GM11168 (cell line): ENCODE measurements at regions not wholly inside any gene's neighbourhood (a gene's known extent, or its start where the extent isn't known, plus 50 kb on each side); places are given as distances from the start of the nearest gene placed in this dataset.
"Not testable (repeated sequence)": the region's sequence is repeated elsewhere in the genome, so short reads cannot be mapped to it uniquely, and the experiment has no call there.

Source experiments
- in situ Hi-C: fragments of 300-500 bp; cut with MboI; formaldehyde crosslinking; loops from one replicate; pipeline ENCODE4 v1.12.0; 2022; ENCODE audit warnings: low sequenced_read_pairs; ENCODE audit not compliant: unreplicated experiment

GRCh38 chr7:97372882-97373281 lies 255.4 kb downstream of the SDHAF3 start:
- in situ Hi-C loops: no loop called here

- in situ Hi-C loops: no loop called here
These were observed 256.2 kb downstream of the SDHAF3 start for GRCh38 chr7:97373736-97374135.

GRCh38 chr7:97377713-97378112 lies 260.2 kb downstream of the SDHAF3 start:
- in situ Hi-C loops: no loop called here

GRCh38 chr7:97381815-97382554 lies 264.5 kb downstream of the SDHAF3 start:
- in situ Hi-C loops: no loop called here

GRCh38 chr7:97390052-97390451 lies 272.6 kb downstream of the SDHAF3 start:
- in situ Hi-C loops: no loop called here

GRCh38 chr7:97390915-97391593 lies 273.6 kb downstream of the SDHAF3 start:
- in situ Hi-C loops: no loop called here

GRCh38 chr7:97401398-97401797 lies 283.9 kb downstream of the SDHAF3 start:
- in situ Hi-C loops: no loop called here

GRCh38 chr7:97405835-97406234 lies 288.3 kb downstream of the SDHAF3 start:
- in situ Hi-C loops: no loop called here

GRCh38 chr7:97407106-97407505 lies 289.6 kb downstream of the SDHAF3 start:
- in situ Hi-C loops: no loop called here

GRCh38 chr7:97409346-97409745 lies 291.8 kb downstream of the SDHAF3 start:
- in situ Hi-C loops: no loop called here

- in situ Hi-C loops: no loop called here
These were observed 300.8 kb downstream of the SDHAF3 start for GRCh38 chr7:97418312-97418711.

GRCh38 chr7:97419898-97420297 lies 302.4 kb downstream of the SDHAF3 start:
- in situ Hi-C loops: no loop called here

GRCh38 chr7:97421307-97421930 lies 303.9 kb downstream of the SDHAF3 start:
- in situ Hi-C loops: no loop called here

- in situ Hi-C loops: no loop called here
These were observed 304.5 kb downstream of the SDHAF3 start for GRCh38 chr7:97422046-97422445.

GRCh38 chr7:97430006-97430405 lies 301.9 kb upstream of the TAC1 start:
- in situ Hi-C loops: no loop called here

- in situ Hi-C loops: no loop called here
These were observed 292.2 kb upstream of the TAC1 start for GRCh38 chr7:97439637-97440214.

GRCh38 chr7:97446361-97446760 lies 285.5 kb upstream of the TAC1 start:
- in situ Hi-C loops: no loop called here

GRCh38 chr7:97449448-97449847 lies 282.4 kb upstream of the TAC1 start:
- in situ Hi-C loops: not testable (repeated sequence)

- in situ Hi-C loops: no loop called here
These were observed 281.4 kb upstream of the TAC1 start for GRCh38 chr7:97450516-97450915.

GRCh38 chr7:97454636-97455035 lies 277.2 kb upstream of the TAC1 start:
- in situ Hi-C loops: no loop called here

- in situ Hi-C loops: no loop called here
These were observed 274.8 kb upstream of the TAC1 start for GRCh38 chr7:97457054-97457453.
